HG03097 (cell line): ENCODE measurements at regions not wholly inside any gene's neighbourhood (a gene's known extent, or its start where the extent isn't known, plus 50 kb on each side); places are given as distances from the start of the nearest gene placed in this dataset.
"Not testable (repeated sequence)": the region's sequence is repeated elsewhere in the genome, so short reads cannot be mapped to it uniquely, and the experiment has no call there.

Experiments
- ATAC-seq: cut with Tn5 transposase; IDR thresholded peaks from one replicate; pipeline ENCODE4 v1.9.1; 2021; ENCODE audit not compliant: unreplicated experiment, low FRiP score

GRCh38 chr3:27661797-27662196 lies 60.3 kb downstream of the EOMES start:
- ATAC-seq: no peak

- ATAC-seq: peak; percentile 78
Measured at GRCh38 chr3:27659279-27660021, 62.7 kb downstream of the EOMES start.

- no peak for ATAC-seq
Measured at GRCh38 chr3:27658741-27659140, 63.4 kb downstream of the EOMES start.

- ATAC-seq: no peak
Measured at GRCh38 chr3:27657871-27658270, 64.3 kb downstream of the EOMES start.

- no peak for ATAC-seq
Measured at GRCh38 chr3:27657404-27657803, 64.7 kb downstream of the EOMES start.

GRCh38 chr3:27656790-27657189 lies 65.3 kb downstream of the EOMES start:
- no peak for ATAC-seq

- no peak for ATAC-seq
Measured at GRCh38 chr3:27655547-27655946, 66.6 kb downstream of the EOMES start.

- ATAC-seq: no peak
Measured at GRCh38 chr3:27653803-27654558, 68.1 kb downstream of the EOMES start.

GRCh38 chr3:27649277-27649676 lies 72.8 kb downstream of the EOMES start:
- no peak for ATAC-seq

- no peak for ATAC-seq
Measured at GRCh38 chr3:27646896-27647295, 75.2 kb downstream of the EOMES start.

GRCh38 chr3:27644941-27645340 lies 77.2 kb downstream of the EOMES start:
- ATAC-seq: no peak

GRCh38 chr3:27643355-27643754 lies 78.8 kb downstream of the EOMES start:
- no peak for ATAC-seq

GRCh38 chr3:27642796-27643195 lies 79.3 kb downstream of the EOMES start:
- ATAC-seq: no peak

- no peak for ATAC-seq
Measured at GRCh38 chr3:27641888-27642601, 80.1 kb downstream of the EOMES start.

- ATAC-seq: no peak
Measured at GRCh38 chr3:27641271-27641800, 80.8 kb downstream of the EOMES start.

- ATAC-seq: no peak
Measured at GRCh38 chr3:27639271-27639670, 82.9 kb downstream of the EOMES start.

GRCh38 chr3:27638594-27638993 lies 83.5 kb downstream of the EOMES start:
- no peak for ATAC-seq

- no peak for ATAC-seq
Measured at GRCh38 chr3:27637346-27637995, 84.7 kb downstream of the EOMES start.

- ATAC-seq: not testable (repeated sequence)
Measured at GRCh38 chr3:27635006-27635405, 87.1 kb downstream of the EOMES start.

GRCh38 chr3:27633224-27633545 lies 88.9 kb downstream of the EOMES start:
- no peak for ATAC-seq
